HG02840 (cell line): ENCODE measurements at regions not wholly inside any gene's neighbourhood (a gene's known extent, or its start where the extent isn't known, plus 50 kb on each side); places are given as distances from the start of the nearest gene placed in this dataset.
"Not testable (repeated sequence)": the region's sequence is repeated elsewhere in the genome, so short reads cannot be mapped to it uniquely, and the experiment has no call there.

Source experiments
- ATAC-seq: cut with Tn5 transposase; IDR thresholded peaks from one replicate; pipeline ENCODE4 v1.9.1; 2021; ENCODE audit warnings: mild to moderate bottlenecking, moderate library complexity, moderate number of reproducible peaks; ENCODE audit not compliant: unreplicated experiment, low FRiP score

DNA sequence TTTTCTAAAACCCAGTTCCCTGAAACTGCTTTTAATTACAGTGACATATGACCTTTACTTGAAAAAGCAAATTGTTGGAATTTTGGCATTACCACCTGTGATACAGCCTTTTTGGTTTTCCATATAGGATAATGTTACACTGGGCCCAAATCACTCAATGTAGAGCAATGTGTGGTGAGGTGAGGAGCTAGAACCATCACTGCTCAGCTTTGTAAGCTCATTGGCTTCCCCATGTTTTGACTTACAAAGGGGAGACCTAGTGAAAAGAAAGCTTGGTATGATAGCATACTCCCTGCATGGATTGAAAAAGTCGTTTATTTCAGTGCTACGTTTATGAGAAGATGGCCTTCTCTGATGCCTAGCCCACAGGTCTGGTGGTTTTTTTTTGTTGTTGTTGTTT lies 470.4 kb upstream of the EPHA7 start:
- ATAC-seq, result no peak

DNA sequence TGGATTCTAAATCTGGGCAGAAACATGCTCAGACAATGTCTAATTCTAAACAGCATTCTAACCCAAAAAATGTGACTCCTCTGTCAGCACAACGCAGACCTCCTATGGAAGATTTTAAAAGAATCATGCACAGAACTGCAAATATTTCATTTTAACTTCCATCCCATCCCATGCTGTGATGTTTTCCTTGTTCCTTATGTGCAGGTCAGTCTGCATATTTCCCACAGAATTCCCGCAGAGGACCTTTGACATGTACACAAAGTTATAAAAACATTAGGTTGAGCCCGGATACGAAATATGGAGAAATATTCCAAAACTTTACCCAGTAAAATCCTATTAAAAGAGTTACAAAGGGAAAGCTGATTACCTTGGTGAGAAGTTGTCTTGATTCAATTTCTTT lies 467.1 kb upstream of the EPHA7 start:
- ATAC-seq, result no peak

DNA sequence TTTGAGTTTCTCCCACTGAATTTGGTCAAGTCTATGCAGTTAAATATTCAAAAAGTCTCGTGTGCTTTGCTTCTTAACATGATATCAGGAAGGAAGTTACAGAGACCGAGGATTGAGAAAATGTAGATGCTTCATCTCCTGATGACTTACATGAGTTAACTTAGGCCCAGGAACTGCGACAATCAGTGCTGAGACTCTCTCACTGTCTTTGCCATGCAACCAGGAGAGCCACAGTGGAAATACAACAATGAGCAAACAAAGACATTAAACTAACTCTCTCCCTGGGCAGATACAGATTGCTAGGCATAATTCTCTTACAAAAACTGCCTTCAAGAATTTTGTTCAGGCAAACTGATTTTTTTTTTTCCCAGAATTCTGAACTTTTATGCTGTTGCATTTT lies 440.6 kb upstream of the EPHA7 start:
- ATAC-seq, result no peak

DNA sequence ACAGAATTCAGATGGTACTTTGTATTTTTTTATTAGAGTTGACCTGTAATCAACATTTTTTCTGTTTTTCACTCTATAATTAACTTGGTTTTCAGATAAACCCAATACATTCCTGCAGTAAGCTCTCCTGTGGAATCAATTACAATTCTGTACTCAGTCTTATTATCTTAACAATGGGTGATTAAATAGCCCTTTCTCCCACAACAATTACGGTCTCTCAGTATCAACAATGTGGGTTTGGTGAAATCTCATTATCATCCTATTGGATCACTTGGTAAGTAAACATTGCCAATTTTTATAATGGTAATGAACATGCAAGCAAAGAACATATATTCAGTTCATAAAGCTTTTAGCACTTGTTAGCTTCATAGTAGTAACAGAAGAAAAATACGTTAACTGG lies 438.9 kb upstream of the EPHA7 start:
- no peak for ATAC-seq

DNA sequence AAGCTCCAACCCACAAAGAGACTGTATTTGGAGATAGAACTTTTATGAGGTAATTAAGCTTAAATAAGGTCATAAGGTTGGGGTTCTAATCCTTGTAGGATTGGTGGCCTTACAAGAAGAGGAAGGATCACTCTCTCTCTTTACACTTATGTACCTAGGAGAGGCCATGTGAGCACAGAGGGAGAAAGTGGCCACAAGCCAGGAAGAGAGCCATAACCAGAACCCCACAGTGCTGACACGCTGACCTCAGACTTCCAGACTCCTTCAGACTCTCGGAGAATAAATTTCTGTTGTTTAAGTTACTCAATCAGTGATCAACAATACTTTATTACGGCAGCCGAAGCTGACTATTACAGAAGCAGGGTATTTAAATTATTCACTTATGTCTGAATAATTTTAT lies 430.5 kb upstream of the EPHA7 start:
- no peak for ATAC-seq

DNA sequence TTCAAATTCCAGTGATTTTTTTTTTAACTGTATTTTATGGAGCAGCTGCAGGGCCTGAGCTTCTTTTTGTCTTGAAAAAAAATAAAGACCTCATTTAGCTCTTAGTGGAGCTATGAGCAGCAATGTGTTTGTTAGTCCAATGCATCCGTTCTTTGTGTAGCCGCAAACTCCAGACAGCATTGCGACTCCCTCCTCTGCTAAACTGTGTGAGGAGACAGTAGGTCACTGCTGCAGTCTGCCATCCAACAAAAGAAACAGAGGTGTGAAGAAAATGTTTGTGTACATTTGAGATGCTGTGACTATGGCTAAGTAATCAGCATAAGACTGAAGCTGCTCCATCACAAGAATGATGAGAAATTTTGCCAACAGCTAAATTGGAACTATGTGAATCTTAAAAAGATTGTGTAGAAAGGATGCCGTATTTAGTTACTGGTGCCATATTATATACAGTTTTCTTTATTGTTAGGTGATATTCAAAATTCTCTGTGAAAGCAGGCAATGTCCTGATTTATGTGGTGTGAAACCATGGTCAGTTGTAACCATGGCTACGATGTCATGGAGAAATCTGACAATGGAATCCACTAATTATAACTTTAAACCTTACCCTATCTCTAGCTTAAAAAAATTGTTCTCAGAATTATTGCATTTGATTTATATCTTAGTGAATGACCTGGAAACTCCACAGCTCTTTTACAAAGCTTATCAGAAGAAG lies 428.8 kb upstream of the EPHA7 start:
- no peak for ATAC-seq

DNA sequence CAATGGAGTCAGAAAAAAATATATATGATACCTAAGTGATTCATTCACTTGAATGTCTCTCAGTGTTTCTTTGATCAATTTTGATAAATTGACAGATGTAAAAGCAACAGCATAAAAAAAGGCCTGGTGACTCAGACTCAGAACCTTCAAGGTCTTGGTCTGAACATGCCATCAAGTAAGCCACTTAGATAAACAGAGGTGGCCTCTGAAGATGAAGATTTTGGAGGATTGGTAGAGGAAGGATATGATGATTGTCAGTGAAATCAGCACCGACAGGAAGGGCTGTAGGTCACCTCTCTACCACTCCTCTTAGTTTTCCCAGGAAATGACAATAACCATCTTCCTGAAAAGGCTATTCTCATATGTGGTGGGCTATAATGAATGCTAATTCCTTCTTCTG lies 422.8 kb upstream of the EPHA7 start:
- ATAC-seq, result no peak

DNA sequence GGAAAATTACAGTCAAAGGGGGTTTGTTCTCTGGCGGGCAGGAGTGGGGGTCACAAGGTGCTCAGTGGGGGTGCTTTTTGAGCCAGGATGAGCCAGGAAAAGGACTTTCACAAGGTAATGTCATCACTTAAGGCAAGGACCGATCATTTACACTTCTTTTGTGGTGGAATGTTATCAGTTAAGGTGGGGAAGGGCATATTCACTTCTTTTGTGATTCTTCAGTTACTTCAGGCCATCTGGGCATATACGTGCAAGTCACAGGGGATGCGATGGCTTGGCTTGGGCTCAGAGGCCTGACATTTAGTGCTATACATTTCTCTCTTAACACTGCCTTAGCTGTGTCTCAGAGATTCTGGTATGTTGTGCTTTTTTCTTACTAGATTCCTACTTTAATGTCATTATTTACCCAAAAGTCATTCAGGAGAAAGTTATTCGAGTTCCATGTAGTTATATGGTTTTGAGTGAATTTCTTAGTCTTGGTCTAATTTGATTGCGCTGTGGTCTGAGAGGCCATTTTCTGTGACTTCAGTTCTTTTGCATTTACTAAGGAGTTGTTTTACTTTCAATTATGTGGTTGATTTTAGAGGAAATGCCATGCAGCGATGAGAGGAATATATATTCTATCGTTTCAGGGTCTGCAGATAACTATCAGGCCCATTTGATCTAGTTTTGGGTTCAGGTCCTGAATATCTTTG lies 416.2 kb upstream of the EPHA7 start:
- ATAC-seq, result not testable (repeated sequence)

DNA sequence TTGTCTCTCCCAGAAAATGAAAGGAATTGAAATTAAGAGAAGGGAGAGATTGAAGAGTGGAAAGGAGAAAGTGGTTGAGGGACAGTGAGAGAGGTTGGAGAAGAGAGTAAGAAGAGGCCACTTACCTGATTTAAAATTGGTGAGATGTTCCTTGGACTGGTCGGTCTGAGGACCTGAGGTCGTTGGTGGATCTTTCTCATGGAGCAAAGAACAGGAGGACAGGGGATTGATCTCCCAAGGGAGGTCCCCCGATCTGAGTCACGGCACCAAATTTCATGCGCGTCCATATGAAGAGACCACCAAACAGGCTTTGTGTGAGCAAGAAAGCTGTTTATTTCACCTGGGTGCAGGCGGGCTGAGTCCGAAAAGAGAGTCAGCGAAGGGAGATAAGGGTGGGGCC lies 415.7 kb upstream of the EPHA7 start:
- not testable (repeated sequence) for ATAC-seq

DNA sequence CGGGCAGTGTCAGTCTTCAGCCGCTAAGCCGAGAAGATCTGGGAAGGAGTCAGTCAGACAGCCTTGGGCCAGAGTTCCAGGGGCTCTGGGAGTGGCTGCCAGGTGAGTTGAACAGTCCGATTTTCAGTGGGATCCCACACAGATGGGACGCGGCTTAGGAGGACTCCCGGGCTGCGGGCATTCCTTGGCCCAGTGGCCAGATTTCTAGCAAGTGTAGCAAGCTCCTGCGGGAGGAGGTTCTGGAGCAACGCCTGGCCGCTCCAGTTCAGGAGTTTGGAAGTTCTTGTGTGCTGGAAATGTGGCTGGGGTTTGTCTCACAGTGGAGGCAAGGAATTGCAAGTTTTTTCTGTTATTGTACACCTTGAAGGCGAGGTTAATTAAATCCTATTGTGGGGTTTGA lies 414.0 kb upstream of the EPHA7 start:
- ATAC-seq, result not testable (repeated sequence)

DNA sequence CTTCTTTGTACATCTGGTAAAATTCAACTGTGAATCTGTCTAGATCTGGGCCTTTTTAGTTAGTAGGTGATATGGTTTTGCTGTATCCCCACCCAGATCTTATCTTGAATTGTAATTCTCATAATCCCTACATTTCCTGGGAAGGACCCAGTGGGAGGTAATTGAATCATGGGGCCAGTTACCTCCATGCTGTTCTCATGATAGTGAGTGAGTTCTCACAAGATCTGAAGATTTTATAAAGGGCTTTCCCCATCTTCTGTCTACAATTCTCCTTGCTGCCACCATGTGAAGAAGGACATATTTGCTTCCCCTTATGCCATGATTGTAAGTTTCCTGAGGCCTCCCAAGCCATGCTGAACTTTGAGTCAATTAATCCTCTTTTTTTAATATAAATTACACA lies 410.4 kb upstream of the EPHA7 start:
- ATAC-seq, result not testable (repeated sequence)

DNA sequence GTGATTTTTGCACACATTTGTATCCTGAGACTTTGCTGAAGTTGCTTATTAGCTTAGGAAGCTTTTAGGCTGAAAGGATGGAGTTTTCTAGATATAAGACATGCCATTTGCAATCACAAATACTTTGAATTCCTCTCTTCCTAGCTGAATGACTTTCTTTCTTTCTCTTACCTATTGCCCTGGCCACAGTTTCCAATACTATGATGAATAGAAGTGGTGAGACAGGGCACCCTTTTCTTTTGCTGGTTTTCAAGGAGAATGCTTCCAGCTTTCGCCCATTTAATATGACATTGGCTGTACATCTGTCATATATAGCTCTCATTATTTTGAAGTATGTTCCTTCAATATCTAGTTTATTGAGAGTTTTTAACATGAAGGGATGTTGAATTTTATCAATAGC lies 409.6 kb upstream of the EPHA7 start:
- ATAC-seq, result no peak

DNA sequence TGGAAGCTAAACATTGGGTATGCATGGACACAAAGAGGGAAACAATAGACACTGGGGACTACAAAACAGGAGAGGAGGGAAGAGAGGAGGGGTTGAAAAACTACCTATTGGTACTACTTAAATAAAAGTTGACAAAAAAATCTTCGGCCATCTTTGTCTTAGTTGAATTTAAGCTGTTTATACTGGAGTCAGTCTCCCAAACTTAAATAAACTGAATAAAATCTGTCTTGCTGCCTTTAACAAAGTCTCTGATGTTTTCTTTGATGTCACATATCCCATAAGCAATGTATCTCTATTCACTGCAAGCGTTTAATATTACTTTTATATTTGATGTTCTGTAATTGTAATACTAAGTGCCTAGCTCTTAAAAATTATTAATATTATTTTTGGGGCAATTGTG lies 409.2 kb upstream of the EPHA7 start:
- ATAC-seq, result no peak

DNA sequence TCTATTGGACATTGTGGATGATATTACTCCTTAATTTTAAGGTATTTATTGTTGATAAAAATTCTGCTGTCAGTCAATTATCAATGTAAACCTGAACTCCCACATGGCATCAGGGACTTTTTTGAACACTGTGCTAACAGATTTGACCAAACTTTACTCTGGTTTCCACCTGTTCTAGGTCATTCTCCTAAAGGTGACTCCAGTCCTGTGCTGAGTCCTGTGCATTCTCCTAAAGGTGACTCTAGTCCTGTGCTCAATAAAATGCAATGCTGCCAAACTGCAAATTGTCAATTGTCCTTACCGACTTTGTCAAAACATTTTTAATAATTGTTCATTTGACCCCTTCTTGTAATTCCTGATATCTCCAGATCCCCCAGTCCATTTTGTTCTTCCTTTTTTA lies 408.4 kb upstream of the EPHA7 start:
- no peak for ATAC-seq

DNA sequence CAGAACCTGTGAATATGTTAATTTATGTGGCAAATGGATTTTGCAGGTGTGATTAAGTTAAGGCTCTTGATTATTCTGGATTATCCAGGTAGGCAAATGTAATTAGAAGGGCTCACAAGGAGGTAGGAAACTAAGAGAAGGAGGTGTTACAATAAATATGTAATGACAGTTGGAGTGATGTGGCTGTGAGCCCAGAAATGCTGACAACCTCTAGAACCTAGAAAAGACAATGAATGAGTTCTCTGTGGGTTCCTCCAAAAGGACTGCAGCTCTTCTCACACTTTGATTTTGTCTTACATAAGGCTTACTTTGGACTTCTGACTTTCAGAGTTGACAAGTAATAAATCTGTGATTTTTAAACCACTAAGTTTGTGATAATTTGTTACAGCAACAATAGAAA lies 406.6 kb upstream of the EPHA7 start:
- no peak for ATAC-seq

DNA sequence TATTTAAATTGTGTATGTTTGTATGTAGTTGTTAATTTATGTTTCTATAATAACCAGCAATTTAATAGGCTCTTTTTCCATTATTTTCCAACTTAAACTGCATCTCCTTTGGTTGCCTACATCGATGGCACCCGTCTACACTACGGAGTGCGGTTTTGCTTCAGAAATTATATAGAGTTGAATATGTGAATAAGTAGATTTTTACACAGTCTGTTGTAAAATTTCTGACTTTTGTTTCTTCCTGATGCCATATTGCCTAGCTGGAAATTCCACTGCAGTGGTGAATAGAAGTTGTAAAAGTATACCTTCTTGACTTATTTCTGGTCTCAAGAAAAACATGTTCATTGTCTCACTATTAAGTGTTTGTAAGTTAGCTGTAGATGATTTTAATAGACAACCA lies 404.1 kb upstream of the EPHA7 start:
- ATAC-seq, result no peak

DNA sequence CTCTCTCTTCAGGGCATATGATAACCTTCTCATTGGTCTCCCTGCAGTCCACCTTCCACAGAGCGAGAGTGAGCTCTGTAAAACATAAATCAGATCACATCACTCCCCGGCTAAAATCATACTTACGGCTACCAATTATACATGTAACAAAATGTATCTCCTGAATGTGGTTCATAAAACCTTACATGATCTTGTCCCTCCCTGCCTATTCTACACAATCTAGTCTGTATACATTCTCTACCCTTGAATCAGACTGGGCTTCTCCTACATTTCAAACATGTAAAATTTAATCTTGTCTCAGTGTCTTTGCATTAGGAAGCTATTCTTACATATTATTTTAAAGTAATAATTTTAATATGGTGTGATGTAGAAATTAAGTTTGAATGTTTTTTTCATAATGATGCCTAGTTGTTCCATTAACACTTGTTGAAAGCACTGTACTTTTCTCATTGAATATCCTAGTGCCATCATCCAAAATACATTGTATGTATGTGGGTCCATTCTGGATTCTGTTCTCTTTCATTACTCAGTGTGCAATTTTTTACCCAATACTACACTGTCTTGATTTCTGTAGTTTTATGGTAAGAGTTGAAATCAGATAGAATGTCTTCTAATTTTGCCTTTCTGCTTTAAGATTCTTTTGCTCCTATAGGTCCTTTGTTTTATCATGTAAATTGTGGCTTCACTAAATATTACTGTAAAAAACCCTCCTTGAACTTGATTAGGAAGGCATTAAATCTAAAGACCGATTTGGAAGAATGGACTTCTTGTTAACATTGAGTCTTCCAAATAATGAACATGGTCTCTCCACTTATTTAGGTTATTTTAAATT lies 403.3 kb upstream of the EPHA7 start:
- no peak for ATAC-seq

DNA sequence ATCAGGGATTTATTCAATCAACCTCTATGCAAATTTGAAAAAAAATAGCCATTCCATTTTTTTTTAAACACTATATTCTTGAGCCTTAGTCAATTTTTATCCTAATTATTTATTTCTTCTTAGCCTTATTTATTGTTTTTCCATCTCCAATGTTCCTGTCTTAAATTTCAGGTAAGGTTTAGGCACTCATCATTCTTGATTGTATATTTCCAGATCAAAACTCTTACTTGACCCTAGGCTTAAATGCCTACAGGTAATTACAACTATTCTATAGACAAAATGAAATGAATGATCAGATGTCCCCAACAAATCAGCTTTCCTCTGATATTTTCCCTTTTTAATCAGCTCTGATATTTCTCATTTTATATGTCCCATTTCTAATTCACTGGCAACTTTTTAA lies 402.6 kb upstream of the EPHA7 start:
- ATAC-seq, result no peak

DNA sequence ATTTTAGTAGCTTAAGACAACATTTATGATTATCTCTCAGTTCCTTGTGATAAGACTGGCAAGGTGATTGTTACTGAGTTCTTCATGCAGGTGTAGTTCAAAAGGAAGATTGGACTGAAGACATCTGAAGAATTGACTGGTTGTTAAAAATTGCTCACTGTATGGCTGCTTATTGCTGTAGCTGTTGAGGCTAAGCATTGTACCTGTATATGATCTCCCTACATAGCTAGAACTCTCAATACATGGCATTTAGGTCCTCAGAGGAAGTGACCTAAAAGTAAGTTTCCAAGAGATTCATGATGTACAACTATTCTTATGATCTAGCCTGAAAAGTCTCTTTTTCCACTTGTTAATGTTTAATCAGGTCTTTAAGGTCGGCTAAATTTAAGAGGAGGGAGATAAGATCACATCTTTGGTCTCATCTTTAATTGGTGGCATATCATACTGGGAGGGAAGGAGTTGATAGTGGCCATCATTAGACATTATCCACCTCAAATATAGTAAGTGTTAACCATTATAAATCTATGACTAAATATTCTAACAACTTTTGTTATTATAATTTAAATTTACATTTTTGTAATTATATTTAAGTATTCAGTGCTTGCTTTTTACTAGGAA lies 401.2 kb upstream of the EPHA7 start:
- no peak for ATAC-seq

DNA sequence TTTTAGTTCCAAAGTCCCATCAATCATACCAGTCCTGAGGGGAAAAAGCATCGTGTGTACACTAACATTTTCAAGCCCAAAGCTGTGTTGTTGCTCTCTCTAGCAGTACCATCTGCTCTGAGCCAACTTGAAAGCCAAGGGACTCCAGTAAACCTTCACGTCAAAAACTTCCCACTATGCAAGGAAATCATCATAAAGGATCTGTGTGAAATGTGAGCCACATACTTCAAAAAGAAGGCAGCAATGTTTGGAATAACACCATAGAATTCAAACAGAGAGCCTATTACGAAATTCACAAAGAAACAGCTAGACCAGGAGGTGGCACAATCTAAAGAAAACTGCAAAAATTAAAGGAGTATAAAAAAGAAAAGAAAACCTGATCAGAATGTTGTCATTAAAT lies 399.8 kb upstream of the EPHA7 start:
- no peak for ATAC-seq

DNA sequence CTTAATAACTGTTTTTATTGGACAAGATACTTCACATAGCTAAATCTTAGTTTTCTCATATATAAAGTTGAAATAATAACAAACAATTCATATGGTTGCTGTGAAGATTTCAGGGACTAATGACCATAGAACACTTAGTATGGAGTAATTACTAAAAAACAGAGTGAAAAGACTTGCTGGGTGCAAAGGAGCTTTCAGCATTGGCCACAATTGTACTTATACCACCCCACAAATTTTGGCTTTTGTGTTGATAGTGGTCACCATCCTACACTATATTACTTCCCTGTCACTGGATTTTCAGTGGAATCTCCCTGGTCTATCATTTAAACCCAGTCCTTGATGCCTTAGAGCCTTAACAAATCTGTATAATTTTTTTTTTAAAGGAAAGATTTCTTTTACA lies 398.6 kb upstream of the EPHA7 start:
- ATAC-seq, result no peak
